Astrocyte of the cerebellum (primary cell): ENCODE measurements at regions not wholly inside any gene's neighbourhood (a gene's known extent, or its start where the extent isn't known, plus 50 kb on each side); places are given as distances from the start of the nearest gene placed in this dataset.

ENCODE experiments used
- DNase-seq: peaks from one replicate; pipeline ENCODE4 v3.0.0-alpha.2; 2011; ENCODE audit warnings: low read depth
- H3K4me3 ChIP-seq: 2 replicates; pipeline ENCODE4 v1.5.1; 2011; ENCODE audit warnings: mild to moderate bottlenecking, low read depth, low read length, moderate library complexity
- CTCF ChIP-seq: IDR thresholded peaks from 2 replicates; pipeline ENCODE4 v1.5.1; 2012; ENCODE audit warnings: low read length, low read depth, moderate library complexity, mild to moderate bottlenecking; ENCODE audit errors: missing control alignments
- in situ Hi-C: cut with HindIII; loops from 2 replicates; pipeline ENCODE4 v1.10.0; 2017; ENCODE audit warnings: low sequenced_read_pairs

DNA sequence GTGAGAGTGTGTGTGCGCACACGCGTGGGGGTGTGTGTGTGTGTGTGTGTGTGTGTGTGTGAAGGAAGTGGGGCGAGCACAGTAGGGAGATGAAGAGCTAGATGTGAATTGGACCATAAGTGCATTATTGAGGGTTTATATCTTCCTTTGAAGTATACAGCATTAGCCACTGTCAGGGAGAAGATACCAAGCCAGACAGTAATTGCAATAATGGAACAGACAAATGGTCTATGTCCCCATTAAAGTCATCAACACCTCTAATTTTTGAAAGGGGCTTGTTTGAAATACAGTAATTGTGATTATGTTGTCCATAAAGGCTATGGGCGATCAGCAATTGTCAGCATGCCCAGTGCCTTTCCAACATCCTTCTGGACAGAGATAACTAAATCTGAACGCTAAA lies 429.2 kb upstream of the NR2F2 start:
- no peak overlapping the region for H3K4me3 ChIP-seq
- in situ Hi-C loops = no loop called here
- no peak for DNase-seq
- TF ChIP-seq CTCF = no peak

DNA sequence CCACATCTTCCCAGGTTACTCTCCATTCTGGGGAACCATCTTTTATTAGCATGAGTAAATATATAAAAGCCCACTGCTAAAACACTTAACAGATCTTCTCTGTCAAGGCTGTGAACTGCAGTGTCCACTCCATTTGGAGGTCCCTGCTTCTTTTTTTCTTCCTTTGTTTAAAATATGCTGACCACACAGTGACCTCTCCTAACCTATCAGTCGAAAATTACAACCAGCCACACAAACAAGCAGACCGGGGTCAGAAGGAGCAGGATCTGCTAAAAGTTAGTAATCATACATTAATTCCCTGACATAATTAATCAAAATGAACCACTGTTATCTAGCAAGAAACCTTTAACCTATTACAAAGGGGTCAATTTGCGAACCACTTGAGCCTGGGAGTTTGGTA lies 427.9 kb upstream of the NR2F2 start:
- in situ Hi-C loops = no loop called here
- DNase-seq = no peak
- no peak for TF ChIP-seq CTCF
- no peak overlapping the region for H3K4me3 ChIP-seq

DNA sequence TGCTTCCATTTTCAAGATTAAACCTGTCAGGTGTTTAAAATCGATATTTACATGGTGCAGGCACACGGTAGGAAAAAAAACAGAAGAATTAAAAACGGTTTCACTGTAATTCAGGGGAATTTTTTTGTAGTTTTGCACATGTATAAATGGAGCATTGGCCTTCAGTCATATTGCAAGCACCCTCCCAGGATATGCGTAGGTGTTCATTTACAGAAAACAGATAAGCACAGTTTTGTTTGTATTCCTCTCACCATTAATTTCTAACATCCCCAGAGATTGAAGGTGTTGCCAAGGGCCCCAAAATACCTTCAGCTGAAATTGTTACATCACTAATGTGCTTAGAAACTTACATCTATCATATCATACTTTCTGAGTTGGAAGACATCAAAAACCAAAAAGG lies 427.1 kb upstream of the NR2F2 start:
- in situ Hi-C loops = no loop called here

DNA sequence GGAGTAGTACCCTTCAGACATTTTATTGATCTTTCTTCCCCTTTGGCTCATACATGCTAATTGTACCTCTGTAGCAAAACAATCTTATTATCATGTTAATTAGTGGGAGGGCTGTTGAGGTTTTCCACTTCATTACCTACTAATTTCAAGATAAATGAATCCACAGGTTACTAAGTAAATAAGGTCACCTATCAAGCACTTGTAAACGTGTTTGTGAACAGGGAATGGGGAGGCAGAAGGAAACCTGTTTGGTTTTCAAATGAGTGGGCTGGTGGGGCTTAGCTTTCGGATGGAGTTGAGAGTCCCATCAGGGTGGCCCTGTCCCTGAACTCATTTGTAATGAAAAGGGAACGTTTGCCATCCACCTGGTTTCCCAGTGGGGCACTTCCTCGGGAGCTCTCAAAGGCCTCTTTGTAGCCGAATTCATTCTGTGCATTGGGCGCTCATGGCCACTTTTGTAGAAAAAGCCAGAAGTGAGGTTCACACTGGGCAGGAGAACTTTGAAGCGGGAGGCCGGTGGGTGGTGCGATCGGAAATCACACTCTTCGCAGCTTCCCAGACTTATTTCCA lies 419.8 kb upstream of the NR2F2 start:
- TF ChIP-seq CTCF = no peak
- no peak overlapping the region for H3K4me3 ChIP-seq
- in situ Hi-C loops = no loop called here
- DNase-seq = no peak

More for the DNA sequence above, 427.1 kb upstream of the NR2F2 start:
- no peak for TF ChIP-seq CTCF
- no peak for DNase-seq
- no peak overlapping the region for H3K4me3 ChIP-seq

- in situ Hi-C loops = no loop called here
- no peak for TF ChIP-seq CTCF
- no peak for DNase-seq
- no peak overlapping the region for H3K4me3 ChIP-seq
Measured at GRCh38 chr15:95911570-95912279, 418.8 kb upstream of the NR2F2 start.

- H3K4me3 ChIP-seq = no peak overlapping the region
- in situ Hi-C loops = no loop called here
- DNase-seq = no peak
- no peak for TF ChIP-seq CTCF
Measured at GRCh38 chr15:95912280-95912625, 418.2 kb upstream of the NR2F2 start.
